GM10266 (cell line): ENCODE measurements at regions not wholly inside any gene's neighbourhood (a gene's known extent, or its start where the extent isn't known, plus 50 kb on each side); places are given as distances from the start of the nearest gene placed in this dataset.

Source experiments
- DNase-seq: peaks from one replicate; pipeline ENCODE4 v3.0.0; 2012; ENCODE audit errors: extremely low spot score
- CTCF ChIP-seq: IDR thresholded peaks from 2 replicates; pipeline ENCODE4 v1.5.1; 2012; ENCODE audit warnings: mild to moderate bottlenecking, low read depth; ENCODE audit not compliant: control insufficient read depth, insufficient read depth; ENCODE audit errors: missing control alignments

- no peak for TF ChIP-seq CTCF
- no peak for DNase-seq
These were observed 146.6 kb upstream of the CCDC68 start for GRCh38 chr18:55105873-55106272.

GRCh38 chr18:55102958-55103456, 143.7 kb upstream of the CCDC68 start:
- TF ChIP-seq CTCF: no peak
- DNase-seq: no peak

GRCh38 chr18:55102501-55102900, 143.2 kb upstream of the CCDC68 start:
- no peak for TF ChIP-seq CTCF
- no peak for DNase-seq

GRCh38 chr18:55101458-55101824, 142.2 kb upstream of the CCDC68 start:
- no peak for DNase-seq

GRCh38 chr18:55100817-55101457, 141.7 kb upstream of the CCDC68 start:
- no peak for TF ChIP-seq CTCF
- no peak for DNase-seq

More at GRCh38 chr18:55101458-55101824, 142.2 kb upstream of the CCDC68 start:
- TF ChIP-seq CTCF: no peak

- DNase-seq: no peak
- no peak for TF ChIP-seq CTCF
These were observed 138.4 kb upstream of the CCDC68 start for GRCh38 chr18:55097456-55098170.
